Right lobe of liver (tissue), 6 donors: ENCODE measurements at regions not wholly inside any gene's neighbourhood (a gene's known extent, or its start where the extent isn't known, plus 50 kb on each side); places are given as distances from the start of the nearest gene placed in this dataset.

Source experiments
- ATAC-seq, 4 donors: fragments of 200-7000 bp; cut with Tn5 transposase; one replicate each; pipeline ENCODE4 v1.9.1; 2020; ENCODE audit warnings: mild to moderate bottlenecking in 4 of 4, moderate library complexity in 4 of 4
- DNase-seq, 3 donors: peaks; one replicate each; pipeline ENCODE4 v3.0.0-alpha.2; 2020
- H3K27ac ChIP-seq, 3 donors: fragments of 200-600 bp; one replicate each; pipeline ENCODE4 v1.8.0; 2022
- H3K27me3 ChIP-seq, 2 donors: fragments of 200-600 bp; one replicate each; pipeline ENCODE4 v1.8.0; 2022
- H3K36me3 ChIP-seq, 4 donors: fragments of 200-600 bp; sonication (generic) in 1 of 4; one replicate each; pipeline versions ENCODE4 v1.5.1 to v1.8.0; 2017 to 2022; ENCODE audit warnings: control low read depth in 1 of 4
- H3K4me1 ChIP-seq, 4 donors: fragments of 200-600 bp; sonication (generic) in 1 of 4; one replicate each; pipeline versions ENCODE4 v1.5.1 to v1.8.0; 2017 to 2022; ENCODE audit warnings: control low read depth in 1 of 4
- H3K4me3 ChIP-seq, 3 donors: fragments of 200-600 bp; one replicate each; pipeline ENCODE4 v1.8.0; 2022
- H3K9me3 ChIP-seq, 4 donors: fragments of 200-600 bp; sonication (generic) in 1 of 4; one replicate each; pipeline versions ENCODE4 v1.5.1 to v1.8.0; 2017 to 2022; ENCODE audit warnings: control low read depth in 1 of 4
- POLR2A ChIP-seq: fragments of 450-650 bp; IDR thresholded peaks from one replicate; pipeline ENCODE4 v1.6.1; 2017; ENCODE audit warnings: antibody characterized with exemption, mild to moderate bottlenecking
- WGBS: methylation state at CpG from one replicate; pipeline ENCODE4 v1.1.6; 2018; ENCODE audit warnings: low coverage, low lambda C conversion rate; ENCODE audit not compliant: insufficient coverage; ENCODE audit errors: missing lambda C conversion rate; 5-methylcytosine and 5-hydroxymethylcytosine counted together
- intact Hi-C, 2 donors: fragments of 100-400 bp; cut with DNase I; formaldehyde crosslinking; loops; one replicate each; pipeline versions ENCODE4 v1.11.2 to v1.14.1; 2022
- TF ChIP-seq, protein P1 (sequence below), 4 donors: fragments of 200-600 bp in 3 of 4; fragments of 450-650 bp in 1 of 4; IDR thresholded peaks; one replicate each; pipeline versions ENCODE4 v1.5.1 to v1.8.0; 2016 to 2022; ENCODE audit warnings: antibody characterized with exemption in 4 of 4, mild to moderate bottlenecking in 2 of 4
- donor health status: DM: no; HTN: yes; CAD: no.
- donor health status: DM: no; HTN: no; CAD: no.
- donor health status: DM: no; HTN: no; CAD: no.
- donor health status: DM: no; HTN: yes; CAD: no.
- donor health status: DM: no; HTN: yes; CAD: no.

- Histone ChIP-seq H3K4me1 (no peaks in the 10 kb centered on the region), H3K36me3 (no peaks in the 10 kb centered on the region), H3K27me3 (no peaks in the 10 kb centered on the region), H3K27ac (no peak overlapping the region), H3K4me3 (no peak overlapping the region), H3K9me3 (no peaks in the 10 kb centered on the region)
- ATAC-seq (no peak), DNase-seq (no peak)
- intact Hi-C loops = no loop called here
- TF ChIP-seq, protein P1, sequence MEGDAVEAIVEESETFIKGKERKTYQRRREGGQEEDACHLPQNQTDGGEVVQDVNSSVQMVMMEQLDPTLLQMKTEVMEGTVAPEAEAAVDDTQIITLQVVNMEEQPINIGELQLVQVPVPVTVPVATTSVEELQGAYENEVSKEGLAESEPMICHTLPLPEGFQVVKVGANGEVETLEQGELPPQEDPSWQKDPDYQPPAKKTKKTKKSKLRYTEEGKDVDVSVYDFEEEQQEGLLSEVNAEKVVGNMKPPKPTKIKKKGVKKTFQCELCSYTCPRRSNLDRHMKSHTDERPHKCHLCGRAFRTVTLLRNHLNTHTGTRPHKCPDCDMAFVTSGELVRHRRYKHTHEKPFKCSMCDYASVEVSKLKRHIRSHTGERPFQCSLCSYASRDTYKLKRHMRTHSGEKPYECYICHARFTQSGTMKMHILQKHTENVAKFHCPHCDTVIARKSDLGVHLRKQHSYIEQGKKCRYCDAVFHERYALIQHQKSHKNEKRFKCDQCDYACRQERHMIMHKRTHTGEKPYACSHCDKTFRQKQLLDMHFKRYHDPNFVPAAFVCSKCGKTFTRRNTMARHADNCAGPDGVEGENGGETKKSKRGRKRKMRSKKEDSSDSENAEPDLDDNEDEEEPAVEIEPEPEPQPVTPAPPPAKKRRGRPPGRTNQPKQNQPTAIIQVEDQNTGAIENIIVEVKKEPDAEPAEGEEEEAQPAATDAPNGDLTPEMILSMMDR (IDR thresholded peaks at IDR 0.05) = no peak
- TF ChIP-seq POLR2A = no peak
- 69% methylated on average over 5 of the region's 5 CpGs for WGBS
Measured at GRCh38 chr2:45141883-45142866, 132.9 kb upstream of the SIX2 start.

- ATAC-seq = no peak
- TF ChIP-seq, protein P1 (IDR thresholded peaks at IDR 0.05) = no peak
- TF ChIP-seq POLR2A = no peak
Measured at GRCh38 chr2:45140675-45141074, 131.4 kb upstream of the SIX2 start.

DNA sequence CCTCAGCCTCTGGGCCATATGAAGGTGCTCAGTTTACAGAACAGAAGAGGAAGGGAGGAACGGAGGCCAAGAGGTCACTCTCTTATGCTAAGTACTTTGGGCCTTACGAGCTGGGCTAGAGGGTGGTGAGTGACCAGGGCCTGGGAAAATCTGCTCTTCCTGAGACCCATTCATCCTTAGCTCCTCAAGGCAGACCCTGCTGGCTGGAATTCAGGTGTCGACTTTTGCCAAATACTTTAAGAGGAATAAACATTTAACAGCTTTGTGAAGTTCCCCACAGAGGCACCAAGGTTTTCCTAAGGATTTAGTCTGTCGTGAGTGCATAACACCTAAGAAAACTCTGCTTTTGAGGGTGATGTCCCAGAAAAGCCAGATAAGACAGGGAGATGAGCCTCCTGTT is 129.7 kb upstream of the SIX2 start:
- Histone ChIP-seq H3K4me3 (no peak overlapping the region), H3K4me1 (no peaks in the 10 kb centered on the region), H3K9me3 (no peaks in the 10 kb centered on the region), H3K36me3 (no peaks in the 10 kb centered on the region), H3K27me3 (no peaks in the 10 kb centered on the region), H3K27ac (no peak overlapping the region)
- WGBS = 73% methylated on average over 1 of the region's 4 CpGs
- ATAC-seq (no peak), DNase-seq (no peak)
- TF ChIP-seq POLR2A = no peak
- TF ChIP-seq, protein P1 (IDR thresholded peaks at IDR 0.05) = no peak
- intact Hi-C loops = no loop called here

More at GRCh38 chr2:45140675-45141074, 131.4 kb upstream of the SIX2 start:
- Histone ChIP-seq H3K4me3 (no peak overlapping the region), H3K9me3 (no peaks in the 10 kb centered on the region), H3K27me3 (no peaks in the 10 kb centered on the region), H3K36me3 (no peaks in the 10 kb centered on the region), H3K27ac (no peak overlapping the region), H3K4me1 (no peaks in the 10 kb centered on the region)
- WGBS = 73% methylated on average over 3 of the region's 3 CpGs
- no peak for DNase-seq
- intact Hi-C loops = no loop called here

- TF ChIP-seq, protein P1 (IDR thresholded peaks at IDR 0.05) = no peak
- TF ChIP-seq POLR2A = no peak
- H3K9me3 ChIP-seq = no peaks in the 10 kb centered on the region
- ATAC-seq (no peak), DNase-seq (no peak)
- intact Hi-C loops = no loop called here
- WGBS = 88% methylated on average over 6 of the region's 8 CpGs
- no peak overlapping the region for H3K4me3 ChIP-seq
- no peaks in the 10 kb centered on the region for H3K4me1 ChIP-seq
- no peaks in the 10 kb centered on the region for H3K27me3 ChIP-seq
- no peak overlapping the region for H3K27ac ChIP-seq
- no peaks in the 10 kb centered on the region for H3K36me3 ChIP-seq
Measured at GRCh38 chr2:45137966-45138695, 128.9 kb upstream of the SIX2 start.
